Left renal cortex interstitium (tissue), 4 donors: ENCODE measurements at regions not wholly inside any gene's neighbourhood (a gene's known extent, or its start where the extent isn't known, plus 50 kb on each side); places are given as distances from the start of the nearest gene placed in this dataset.

ENCODE experiments used
- DNase-seq, 4 donors: peaks; one replicate each; pipeline ENCODE4 v3.0.0-alpha.2; 2013; ENCODE audit warnings: low read depth in 4 of 4, low spot score in 2 of 4, missing footprints in 1 of 4

DNA sequence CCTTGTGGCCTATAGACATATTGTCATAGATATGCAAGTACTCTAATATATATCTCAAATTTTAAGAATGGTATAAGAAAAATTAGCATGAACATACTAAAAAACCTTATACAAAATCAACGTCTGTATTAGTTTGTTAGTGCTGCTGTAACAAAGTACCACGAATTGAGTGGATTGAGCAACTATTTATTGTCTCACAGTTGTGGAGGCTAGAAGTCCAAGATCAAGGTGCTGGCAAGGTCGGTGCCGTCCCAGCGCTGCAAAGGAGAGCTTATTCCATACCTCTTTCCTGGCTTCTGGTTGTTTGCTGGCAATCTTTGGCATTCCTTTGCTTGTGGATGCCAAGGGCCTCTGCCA, 317.6 kb upstream of the FERMT1 start:
- DNase-seq = no peak

DNA sequence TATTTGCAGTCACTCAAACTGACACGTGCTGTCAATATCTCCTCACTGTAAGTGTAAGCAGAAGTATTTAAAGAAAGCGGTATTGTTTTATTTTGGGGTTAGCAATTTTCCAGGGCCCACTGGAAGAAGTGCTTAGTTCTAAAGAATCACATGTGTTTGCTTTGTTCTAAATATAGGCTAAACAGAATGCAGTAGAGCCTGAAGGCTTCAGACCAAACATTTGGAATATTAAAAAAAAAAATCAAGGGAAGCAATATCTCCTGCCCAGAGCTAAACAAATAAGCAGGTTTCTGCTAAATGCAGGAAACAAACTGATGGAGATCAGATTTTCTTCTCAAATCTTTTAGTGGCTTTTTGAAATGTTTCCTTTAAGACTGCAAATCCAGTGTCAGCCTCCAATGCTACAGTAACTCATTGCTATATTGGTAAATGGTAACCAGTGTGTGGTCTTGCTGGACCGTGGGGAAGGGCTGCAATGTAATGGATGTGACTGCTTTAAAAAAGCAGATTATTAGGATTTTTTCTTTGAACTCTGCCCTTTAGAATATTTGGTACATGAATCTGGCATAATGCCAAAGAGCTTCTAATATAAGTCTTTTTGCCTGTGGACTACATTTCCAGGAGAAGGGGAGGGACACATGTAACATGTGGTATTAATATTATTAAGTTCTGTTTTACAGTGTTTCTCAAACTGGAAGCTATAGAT, 317.1 kb upstream of the FERMT1 start:
- no peak for DNase-seq

DNA sequence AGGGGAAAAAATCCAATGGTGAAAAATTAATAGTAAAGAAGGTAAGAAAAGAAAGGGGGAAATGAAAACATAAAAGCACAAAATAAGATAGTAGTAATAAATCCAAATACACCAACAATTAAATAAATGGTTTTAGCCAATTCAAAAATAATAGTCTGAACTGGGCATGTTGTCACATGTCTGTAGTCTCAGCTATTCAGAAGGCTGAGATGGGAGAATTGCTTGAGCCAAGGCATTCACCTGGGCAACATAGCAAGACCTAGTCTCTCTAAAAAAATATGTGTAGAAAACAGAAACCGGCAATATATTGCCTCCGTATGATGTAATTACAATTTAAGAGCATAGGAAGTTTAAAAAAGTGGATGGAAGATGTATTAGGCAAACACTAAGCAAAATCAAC, 311.3 kb upstream of the FERMT1 start:
- no peak for DNase-seq

DNA sequence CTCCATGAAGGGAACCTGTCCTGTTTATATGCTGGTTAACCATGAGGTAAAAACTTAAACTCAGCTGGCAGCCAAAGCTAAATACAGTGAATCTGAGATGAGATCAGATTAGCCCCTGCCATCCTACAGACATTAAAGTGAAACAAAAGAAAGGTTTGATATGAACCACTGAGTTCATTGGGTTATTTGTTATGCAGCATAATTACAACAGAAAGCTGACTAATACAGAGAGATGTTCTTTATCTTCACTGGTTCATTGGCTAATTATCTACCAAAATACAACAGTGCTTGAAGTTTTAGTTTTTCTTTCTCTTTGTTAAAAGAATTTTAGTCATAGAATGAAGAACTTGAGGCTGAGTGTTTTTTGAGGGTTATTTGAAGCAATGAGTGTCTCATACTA, 307.6 kb upstream of the FERMT1 start:
- no peak for DNase-seq

DNA sequence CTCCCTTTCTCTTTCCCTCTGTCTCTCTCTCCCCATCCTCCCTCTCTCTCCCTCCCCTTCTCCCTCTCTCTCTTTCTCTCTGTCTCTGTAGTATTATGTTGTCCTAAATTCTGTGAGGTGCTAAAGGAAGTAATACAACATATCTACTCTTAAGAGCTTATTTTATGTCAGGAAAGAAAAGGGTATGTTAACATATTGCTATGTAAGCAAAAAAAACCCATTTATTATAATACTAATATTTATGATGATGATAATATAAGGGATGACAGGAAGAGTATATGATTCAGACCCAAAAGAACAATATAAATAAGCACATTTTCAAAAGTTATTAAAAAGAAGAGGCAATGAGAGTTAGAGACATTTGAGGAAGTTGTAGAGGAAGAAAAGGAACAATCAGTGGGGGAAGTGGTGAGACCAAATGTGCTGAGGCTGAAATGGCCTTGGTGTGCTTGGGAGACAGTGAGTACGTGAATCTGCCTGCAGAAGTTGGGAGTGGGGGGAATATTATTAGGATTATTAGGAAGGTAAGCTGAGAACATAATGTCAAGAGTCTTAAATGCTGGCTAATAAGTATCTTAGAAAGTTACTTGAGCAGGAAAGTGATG, 303.6 kb upstream of the FERMT1 start:
- no peak for DNase-seq

DNA sequence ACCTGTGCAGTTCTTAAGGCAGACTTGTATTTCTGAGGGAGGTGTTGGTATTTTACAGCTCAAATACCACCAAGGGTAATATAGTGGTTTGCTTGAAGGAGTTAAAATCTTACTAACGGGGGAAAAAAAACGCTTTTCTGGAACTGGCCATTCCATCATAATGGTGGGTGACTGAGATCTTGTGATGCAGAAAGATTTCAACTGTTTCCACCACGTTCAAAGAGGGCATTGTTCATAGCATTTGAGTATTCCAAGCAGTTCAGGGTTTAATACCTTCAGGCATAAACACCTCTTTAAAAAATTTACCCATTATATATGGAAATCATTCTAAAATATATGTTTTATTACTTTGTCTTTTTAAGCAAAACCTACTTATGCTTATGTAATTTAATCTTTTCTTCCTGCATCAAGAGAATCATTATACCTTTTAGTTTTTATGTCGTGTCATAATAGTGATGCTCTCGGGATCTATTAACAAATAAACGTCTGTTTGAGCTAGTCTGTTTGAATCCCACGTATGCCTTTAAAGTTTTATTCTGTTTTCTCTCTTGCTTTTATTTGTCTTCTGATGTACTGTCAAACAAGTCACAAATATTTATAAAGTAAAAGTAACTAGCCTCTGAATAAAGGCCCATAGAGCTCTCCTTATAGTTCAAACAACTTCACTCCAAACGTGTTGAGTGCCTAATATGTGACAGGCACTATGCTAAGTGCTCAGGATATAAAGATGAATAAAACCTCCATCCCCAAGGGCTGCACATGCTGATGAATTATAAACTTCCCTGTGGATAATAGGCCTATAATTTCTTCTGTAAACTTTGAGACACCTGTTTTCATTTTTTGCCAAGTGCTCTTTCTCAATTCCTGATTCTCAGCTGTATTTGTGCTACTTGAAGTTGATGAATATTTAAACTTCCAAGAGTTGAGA, 298.8 kb upstream of the FERMT1 start:
- DNase-seq = no peak

DNA sequence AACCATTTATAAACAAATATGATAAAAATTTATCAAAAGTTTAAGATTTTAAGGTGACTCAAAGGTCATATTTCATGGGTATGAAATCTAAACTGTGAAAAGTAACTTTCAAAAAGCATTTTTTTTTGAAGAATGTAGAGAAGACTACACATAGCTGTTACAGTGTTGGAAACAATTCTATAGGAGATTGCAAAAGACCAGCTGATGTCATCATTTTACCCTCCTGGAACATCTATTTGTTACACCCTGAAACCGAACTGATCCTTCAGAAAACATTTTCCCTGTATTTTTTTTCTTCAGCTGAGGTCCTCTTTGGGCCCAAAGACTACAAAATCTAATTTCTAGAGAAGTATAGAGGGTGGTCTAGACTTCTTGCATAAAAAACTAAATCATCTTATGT, 297.5 kb upstream of the FERMT1 start:
- DNase-seq = no peak

DNA sequence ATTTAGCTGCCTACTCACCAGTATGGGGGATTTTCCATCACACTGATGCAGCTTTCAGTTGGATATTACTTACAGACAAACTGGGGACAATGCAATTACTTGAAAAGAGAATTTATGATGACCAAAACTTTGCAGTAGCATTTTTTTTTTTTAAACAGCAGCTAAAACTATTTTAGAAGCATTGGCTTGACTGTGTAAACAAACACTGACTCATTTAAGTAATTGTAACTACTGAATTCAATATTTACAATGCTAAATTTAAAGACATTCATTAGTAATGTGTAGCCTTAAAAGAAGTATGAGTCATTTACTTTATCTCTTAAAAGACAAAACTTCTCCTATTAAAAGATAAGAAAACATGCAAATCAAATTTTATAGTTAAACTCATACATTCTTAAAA, 295.9 kb upstream of the FERMT1 start:
- no peak for DNase-seq

DNA sequence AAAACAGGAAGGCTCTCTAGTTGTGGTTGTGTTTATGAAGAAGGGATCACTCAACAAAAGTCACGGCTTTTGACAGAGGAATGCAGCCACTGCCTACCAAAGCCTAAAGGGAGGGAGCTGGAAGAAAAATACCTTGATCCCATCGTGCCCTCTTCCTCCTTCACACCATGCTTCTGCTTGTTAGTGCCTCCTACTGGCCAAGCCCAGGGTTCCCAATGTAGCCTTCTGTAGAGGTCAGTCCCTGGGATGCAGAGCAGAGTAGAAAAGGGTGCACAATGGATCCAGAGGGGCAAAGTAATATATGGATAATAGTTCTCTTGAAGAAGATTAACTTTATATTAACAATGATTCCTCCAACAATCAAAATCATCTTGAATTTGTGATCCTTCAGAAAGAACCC, 293.5 kb upstream of the FERMT1 start:
- DNase-seq = no peak

DNA sequence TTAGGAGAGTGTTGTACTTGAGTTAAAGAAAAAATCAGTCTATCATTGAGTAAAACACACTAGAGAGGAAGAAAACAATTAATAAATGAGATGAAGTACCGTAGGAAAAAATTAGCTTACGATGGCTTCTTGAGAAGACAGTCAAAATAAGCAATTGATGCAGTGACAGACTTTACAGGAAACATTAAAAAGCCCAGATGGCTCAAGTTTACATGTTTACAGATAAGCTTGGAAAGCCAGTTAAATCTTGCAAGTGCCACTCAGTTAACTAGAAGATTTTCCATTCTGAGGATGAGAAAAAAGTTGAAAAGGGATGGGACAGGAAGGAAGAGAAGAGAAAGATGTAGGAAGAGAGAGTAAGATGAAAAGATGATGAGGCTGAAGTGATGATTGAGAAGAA, 288.8 kb upstream of the FERMT1 start:
- DNase-seq = no peak

DNA sequence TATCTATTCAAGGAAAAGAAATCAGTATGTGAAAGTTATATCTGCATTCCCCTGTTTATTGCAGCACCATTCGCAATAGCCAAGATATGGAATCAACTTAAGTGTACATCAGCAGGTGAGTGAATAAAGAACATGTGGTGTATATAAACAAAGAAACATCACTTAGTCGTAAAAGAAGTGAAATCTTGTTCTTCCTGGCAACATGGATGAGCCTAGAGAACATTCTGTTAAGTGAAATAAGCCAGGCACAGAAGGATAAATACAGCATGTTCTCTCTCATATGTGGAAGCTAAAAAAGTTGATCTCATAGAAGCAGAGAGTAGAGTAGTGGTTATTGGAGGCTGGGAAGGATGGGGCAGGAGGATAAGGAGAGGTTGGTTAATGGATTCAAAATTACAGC, 287.9 kb upstream of the FERMT1 start:
- DNase-seq = no peak

DNA sequence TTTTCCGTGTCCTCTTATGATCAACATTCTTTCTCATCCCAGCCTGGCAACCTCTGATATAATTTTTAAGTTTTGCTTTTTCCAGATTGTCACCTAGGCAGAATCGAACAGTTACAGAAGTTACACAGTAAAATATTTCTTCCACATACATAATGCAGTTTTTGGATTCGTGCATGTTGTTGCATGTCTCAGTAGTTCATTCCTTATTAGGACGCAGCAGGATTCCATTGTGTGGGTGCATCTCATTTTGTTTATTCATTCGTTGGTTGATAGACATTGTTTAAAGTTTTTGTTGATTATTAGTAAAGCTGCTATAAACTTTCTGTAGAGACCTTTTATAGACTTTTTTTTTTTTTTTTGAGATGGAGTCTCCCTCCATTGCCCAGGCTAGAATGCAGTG, 284.3 kb upstream of the FERMT1 start:
- DNase-seq = no peak

DNA sequence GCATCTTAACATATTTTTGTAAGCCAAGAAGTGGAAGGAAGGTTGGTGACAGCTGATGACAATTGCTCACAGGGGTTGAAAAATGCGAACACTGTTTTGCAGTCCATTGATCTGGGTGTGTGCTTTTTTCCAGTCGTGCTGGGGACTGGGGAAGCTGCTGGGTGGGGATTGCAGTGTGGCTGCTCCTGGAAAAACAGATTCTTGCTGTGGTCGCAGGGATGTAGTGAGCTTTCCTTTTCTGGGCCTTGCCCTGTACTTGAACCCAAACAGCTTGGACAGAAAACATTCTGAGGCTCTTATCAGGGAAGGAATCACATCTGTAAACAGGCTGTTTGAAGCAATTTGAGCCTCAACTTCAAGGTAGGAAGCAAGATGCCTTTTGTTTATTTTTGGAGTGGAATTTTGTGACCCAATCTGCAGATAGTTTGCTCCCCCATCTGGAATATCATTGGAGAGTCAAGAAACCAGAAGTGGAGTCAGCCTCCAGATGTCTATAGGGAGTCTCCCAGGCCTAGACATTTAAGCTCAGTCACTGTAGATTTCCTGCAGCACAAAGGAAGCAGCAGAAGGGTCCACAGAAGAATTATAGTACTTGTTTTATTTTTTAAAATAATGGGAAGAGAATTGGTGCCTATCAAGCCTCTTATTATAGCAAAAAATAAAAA, 279.2 kb upstream of the FERMT1 start:
- peak in 2 of 4 donors; percentile 8 to 9 for DNase-seq

DNA sequence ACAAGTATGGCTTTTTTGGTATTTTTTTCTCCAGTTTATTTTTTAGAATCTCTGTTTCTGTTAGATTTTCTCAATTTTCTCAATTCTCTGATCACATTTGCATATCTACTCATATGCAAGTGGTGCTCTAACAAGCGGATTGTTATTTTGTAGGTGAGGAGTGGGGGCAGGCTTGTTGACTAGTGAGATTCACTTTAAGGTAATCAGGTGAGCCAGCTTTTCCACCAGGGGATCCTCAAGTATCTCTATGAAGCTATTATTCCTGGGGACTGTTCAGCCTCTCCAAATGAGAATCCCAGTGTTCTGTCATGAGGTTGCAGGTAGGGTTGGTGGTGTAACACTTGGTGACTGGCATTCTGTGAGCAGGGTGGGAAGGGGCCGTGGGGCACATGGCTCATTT, 274.3 kb upstream of the FERMT1 start:
- DNase-seq = no peak

DNA sequence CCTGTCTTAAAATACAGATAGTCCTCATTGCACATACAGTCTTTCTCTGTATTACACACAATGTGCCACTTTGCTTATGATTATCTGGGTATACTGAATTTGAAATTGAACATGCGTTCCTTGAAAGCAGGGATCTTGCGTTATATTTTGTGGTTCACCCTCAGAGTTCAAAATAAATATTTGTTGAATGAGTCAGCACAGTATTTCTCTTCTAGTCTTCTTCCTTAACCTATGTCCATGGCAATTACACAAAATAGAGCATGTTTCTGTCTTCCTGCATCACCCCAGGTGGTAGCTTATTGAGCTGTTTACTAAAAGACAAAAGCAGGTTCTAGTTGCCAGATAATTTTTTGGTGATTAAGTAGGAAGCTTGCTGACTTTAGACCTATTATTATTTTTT, 272.9 kb upstream of the FERMT1 start:
- no peak for DNase-seq

DNA sequence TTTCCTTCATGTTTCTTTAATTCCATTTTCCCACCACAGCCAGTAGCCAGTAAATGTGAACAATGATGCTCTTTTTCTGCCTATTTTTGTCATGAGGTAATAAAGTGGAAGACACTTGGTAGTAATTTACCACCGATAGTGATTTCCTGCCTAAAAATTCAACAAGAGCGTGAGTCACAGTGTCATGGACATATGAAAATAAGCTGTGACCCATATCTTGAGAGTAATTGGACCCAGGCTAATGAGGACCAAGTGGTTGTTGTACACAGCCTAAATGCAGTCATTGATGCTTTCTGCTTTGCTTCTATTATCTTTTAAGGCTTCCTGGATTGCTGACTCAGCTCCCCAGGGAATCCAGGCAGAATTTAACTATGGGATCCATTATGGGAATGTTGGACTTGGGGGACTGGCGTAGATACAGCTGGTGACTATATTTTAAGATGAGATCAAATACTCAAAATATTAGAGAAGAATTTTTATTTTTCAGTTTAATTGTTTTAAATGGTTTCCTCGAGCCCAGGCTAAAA, 265.9 kb upstream of the FERMT1 start:
- DNase-seq = no peak

DNA sequence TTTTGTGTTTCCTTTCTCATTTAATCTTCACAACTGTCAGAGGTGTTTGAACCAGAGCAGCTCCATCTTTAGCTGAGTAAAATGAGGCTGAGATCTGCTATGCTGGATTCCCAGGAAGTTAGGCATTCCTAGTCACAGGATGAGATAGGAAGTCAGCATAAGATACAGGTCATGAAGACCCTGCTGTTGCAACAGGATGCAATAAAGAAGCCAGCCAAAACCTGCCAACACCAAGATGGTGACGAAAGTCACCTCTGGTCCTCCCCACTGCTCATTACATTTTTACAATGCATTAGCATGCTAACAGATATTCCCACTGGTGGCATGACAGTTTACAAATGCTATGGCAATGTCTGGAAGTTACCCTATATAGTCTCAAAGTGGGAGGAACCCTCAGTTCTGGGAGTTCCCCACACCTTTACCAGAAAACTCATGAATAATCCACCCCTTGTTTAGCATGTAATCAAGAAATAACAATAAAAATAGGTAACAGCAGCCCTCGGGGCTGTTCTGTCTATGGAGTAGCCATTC, 262.2 kb upstream of the FERMT1 start:
- no peak for DNase-seq

DNA sequence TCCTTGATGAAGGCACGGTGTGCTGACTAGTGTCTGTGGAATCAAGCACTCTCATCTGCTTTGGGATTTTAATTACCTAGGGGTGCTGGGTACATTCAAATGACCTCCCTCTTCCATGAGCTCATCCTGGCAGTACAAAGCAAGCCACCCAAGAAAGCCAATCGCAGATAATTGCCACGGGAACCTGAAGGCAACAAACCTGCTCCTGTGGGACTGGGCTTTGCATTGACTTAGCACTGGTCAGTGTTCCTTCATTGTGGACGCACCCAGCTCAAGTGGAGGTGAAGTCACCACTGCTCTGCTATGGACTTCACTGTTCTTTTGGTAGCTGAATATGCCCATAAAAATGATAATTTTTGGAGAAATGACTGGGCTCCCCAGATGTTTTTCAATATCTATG, 261.6 kb upstream of the FERMT1 start:
- DNase-seq = no peak

DNA sequence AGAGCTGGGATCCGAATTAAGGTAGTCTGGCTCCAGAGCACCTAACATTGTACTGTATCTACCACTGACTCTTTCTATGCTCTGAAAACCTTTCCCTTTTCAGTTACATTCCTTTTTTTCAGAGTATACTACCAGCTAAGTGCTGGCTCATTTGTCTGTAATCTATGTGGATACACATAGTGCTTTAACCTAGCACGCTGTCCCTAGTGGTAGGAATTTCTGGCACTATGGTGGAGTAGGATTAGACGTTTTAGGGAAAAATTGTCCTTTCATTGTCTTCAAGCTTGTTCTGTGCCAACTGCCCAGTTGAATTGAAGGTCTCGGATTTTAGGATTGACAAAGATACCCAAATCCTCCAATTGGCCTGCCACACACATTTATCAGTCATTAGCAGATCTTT, 259.1 kb upstream of the FERMT1 start:
- no peak for DNase-seq

DNA sequence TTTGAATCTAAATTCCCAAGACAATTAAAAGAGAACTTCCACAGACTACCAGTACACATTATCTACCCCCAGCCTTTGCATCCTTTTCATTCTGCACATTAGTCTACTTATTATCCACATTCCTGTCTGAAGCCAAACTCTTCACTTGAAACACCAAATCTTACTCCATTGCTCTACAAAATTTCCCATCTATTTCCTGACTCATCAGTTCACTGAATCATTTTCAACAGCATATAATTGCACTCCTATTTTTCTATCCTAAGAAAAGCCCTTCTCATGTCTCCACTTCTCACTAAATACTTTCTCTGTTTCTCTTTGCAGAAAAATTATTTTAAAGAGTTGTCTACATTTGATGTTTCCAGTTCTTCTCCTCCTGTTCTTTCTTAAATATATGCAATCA, 239.4 kb upstream of the FERMT1 start:
- DNase-seq = no peak

DNA sequence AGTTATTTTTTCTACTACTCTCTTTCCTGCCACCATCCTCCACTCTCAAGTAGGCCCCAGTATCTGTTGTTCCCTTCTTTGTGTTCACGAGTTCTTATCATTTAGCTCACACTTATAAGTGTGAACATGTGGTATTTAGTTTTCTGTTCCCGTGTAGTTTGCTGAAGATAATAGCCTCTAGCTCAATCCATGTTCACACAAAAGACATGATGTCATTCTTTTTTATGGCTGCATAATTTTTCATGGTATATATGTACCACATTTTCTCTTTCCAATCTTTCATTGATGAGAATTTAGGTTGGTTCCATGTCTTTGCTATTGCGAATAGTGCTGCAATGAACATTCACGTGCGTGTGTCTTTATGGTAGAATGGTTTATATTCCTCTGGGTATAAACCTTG, 237.9 kb upstream of the FERMT1 start:
- no peak for DNase-seq
